ENCODE measurements at regions not wholly inside any gene's neighbourhood (a gene's known extent, or its start where the extent isn't known, plus 50 kb on each side); places are given as distances from the start of the nearest gene placed in this dataset.

- peak in 1 of 2 donors; percentile 20 for DNase-seq (ENCODE audit: low read depth in 2 of 2)
- TF ChIP-seq CTCF (IDR thresholded peaks at IDR 0.05; ENCODE audit: low read depth, low read length) = no peak
- H3K4me3 ChIP-seq (replicated peaks in 1 of 2; ENCODE audit: low read depth in 2 of 2, low read length in 2 of 2) = no peak overlapping the region
Observed at GRCh38 chr1:22282364-22282995, 139.6 kb upstream of the WNT4 start.

DNA sequence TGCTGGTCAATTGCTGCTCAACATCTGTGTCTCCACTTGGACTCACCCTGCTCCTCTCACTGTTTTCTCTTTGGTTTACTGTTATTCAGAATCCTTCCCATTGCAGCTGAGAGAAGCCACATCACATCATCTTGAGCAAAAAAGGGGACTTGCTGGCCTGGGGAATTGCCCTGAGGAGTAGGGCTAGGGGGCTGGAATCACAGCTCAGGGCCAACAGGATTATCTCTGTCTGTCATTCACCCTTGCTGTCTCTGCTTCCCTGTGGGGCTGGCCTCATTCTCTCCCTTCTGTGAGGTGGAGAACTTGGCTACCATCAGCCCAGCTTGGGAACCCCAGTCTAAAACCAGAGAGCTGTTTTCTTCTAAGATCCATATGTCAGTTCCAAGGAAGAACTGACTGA, 140.7 kb upstream of the WNT4 start:
- no peak for TF ChIP-seq CTCF (IDR thresholded peaks at IDR 0.05; ENCODE audit: low read depth, low read length)
- no peak overlapping the region for H3K4me3 ChIP-seq (replicated peaks in 1 of 2; ENCODE audit: low read depth in 2 of 2, low read length in 2 of 2)
- no peak for DNase-seq (ENCODE audit: low read depth in 2 of 2)

- DNase-seq (ENCODE audit: low read depth in 2 of 2) = no peak
- no peak overlapping the region for H3K4me3 ChIP-seq (replicated peaks in 1 of 2; ENCODE audit: low read depth in 2 of 2, low read length in 2 of 2)
- no peak for TF ChIP-seq CTCF (IDR thresholded peaks at IDR 0.05; ENCODE audit: low read depth, low read length)
Observed at GRCh38 chr1:22284236-22284635, 141.3 kb upstream of the WNT4 start.

GRCh38 chr1:22284906-22285548, 142.1 kb upstream of the WNT4 start:
- H3K4me3 ChIP-seq (replicated peaks in 1 of 2; ENCODE audit: low read depth in 2 of 2, low read length in 2 of 2) = no peak overlapping the region
- no peak for TF ChIP-seq CTCF (IDR thresholded peaks at IDR 0.05; ENCODE audit: low read depth, low read length)
- no peak for DNase-seq (ENCODE audit: low read depth in 2 of 2)

GRCh38 chr1:22285549-22286396, 142.9 kb upstream of the WNT4 start:
- DNase-seq (ENCODE audit: low read depth in 2 of 2) = peak in 1 of 2 donors; percentile 24
- no peak for TF ChIP-seq CTCF (IDR thresholded peaks at IDR 0.05; ENCODE audit: low read depth, low read length)
- no peak overlapping the region for H3K4me3 ChIP-seq (replicated peaks in 1 of 2; ENCODE audit: low read depth in 2 of 2, low read length in 2 of 2)

GRCh38 chr1:22286491-22286890, 143.6 kb upstream of the WNT4 start:
- no peak for DNase-seq (ENCODE audit: low read depth in 2 of 2)
- no peak for TF ChIP-seq CTCF (IDR thresholded peaks at IDR 0.05; ENCODE audit: low read depth, low read length)
- no peak overlapping the region for H3K4me3 ChIP-seq (replicated peaks in 1 of 2; ENCODE audit: low read depth in 2 of 2, low read length in 2 of 2)

Measured in cardiac fibroblast (primary cell).